HL-60 (cell line): ENCODE measurements at regions not wholly inside any gene's neighbourhood (a gene's known extent, or its start where the extent isn't known, plus 50 kb on each side); places are given as distances from the start of the nearest gene placed in this dataset.

Experiments used
- CTCF ChIP-seq: IDR thresholded peaks from one replicate; pipeline ENCODE4 v1.5.1; 2011; ENCODE audit warnings: low read length, control low read depth, inconsistent platforms; ENCODE audit not compliant: insufficient read depth
- POLR2AphosphoS5 ChIP-seq: IDR thresholded peaks from 2 replicates; pipeline ENCODE4 v1.6.1; 2012; ENCODE audit warnings: low read depth
- REST ChIP-seq: IDR thresholded peaks from 2 replicates; pipeline ENCODE4 v1.6.1; 2012; ENCODE audit warnings: low read depth; ENCODE audit not compliant: insufficient replicate concordance

GRCh38 chr1:54464477-54465146, 58.4 kb upstream of the SSBP3 start:
- no peak for TF ChIP-seq CTCF
- peak; percentile 53; the same call in 1 of the 2 replicates for TF ChIP-seq POLR2AphosphoS5
- TF ChIP-seq REST = no peak
